ENCODE measurements at regions not wholly inside any gene's neighbourhood (a gene's known extent, or its start where the extent isn't known, plus 50 kb on each side); places are given as distances from the start of the nearest gene placed in this dataset.
A peak's percentile ranks its signal among the peaks of the same experiment; 100 is the strongest.

GRCh38 chr6:146911635-146912215 is 292.5 kb upstream of the STXBP5 start:
- intact Hi-C loops (cut with DNase I; ENCODE audit: low total_unique reads): no loop called here
- DNase-seq (ENCODE audit: low spot score in 2 of 2): no peak
- H3K4me3 ChIP-seq (ENCODE audit: low read depth, poor library complexity, severe bottlenecking): no peak overlapping the region
- TF ChIP-seq CTCF (IDR thresholded peaks at IDR 0.05) (no peak), POLR2A (IDR thresholded peaks at IDR 0.05) (no peak)
- WGBS, 2 donors: 86 to 95% methylated on average over 4 of the region's 4 CpGs

- intact Hi-C loops (cut with DNase I; ENCODE audit: low total_unique reads): no loop called here
- WGBS, 2 donors: 77% methylated on average over 7 of the region's 7 CpGs
- no peak for DNase-seq (ENCODE audit: low spot score in 2 of 2)
- TF ChIP-seq POLR2A (IDR thresholded peaks at IDR 0.05) (no peak), CTCF (IDR thresholded peaks at IDR 0.05) (no peak)
- H3K4me3 ChIP-seq (ENCODE audit: low read depth, poor library complexity, severe bottlenecking): no peak overlapping the region
Measured at GRCh38 chr6:146912730-146913685, 291.2 kb upstream of the STXBP5 start.

GRCh38 chr6:146913842-146914488 is 290.3 kb upstream of the STXBP5 start:
- peak; percentile 54 to 87 for DNase-seq (ENCODE audit: low spot score in 2 of 2)
- no peak overlapping the region for H3K4me3 ChIP-seq (ENCODE audit: low read depth, poor library complexity, severe bottlenecking)
- WGBS, 2 donors: 13 to 15% methylated on average over 15 of the region's 15 CpGs
- TF ChIP-seq CTCF (IDR thresholded peaks at IDR 0.05) (no peak), POLR2A (IDR thresholded peaks at IDR 0.05) (no peak)
- intact Hi-C loops (cut with DNase I; ENCODE audit: low total_unique reads): no loop called here

- intact Hi-C loops (cut with DNase I; ENCODE audit: low total_unique reads): no loop called here
- peak in 1 of 2 donors; percentile 42 for DNase-seq (ENCODE audit: low spot score in 2 of 2)
- WGBS, 2 donors: 19 to 26% methylated on average over 8 of the region's 8 CpGs
- H3K4me3 ChIP-seq (ENCODE audit: low read depth, poor library complexity, severe bottlenecking): no peak overlapping the region
- TF ChIP-seq CTCF (IDR thresholded peaks at IDR 0.05) (no peak), POLR2A (IDR thresholded peaks at IDR 0.05) (no peak)
Measured at GRCh38 chr6:146914489-146915483, 289.4 kb upstream of the STXBP5 start.

GRCh38 chr6:146915671-146916127 is 288.5 kb upstream of the STXBP5 start:
- no peak for TF ChIP-seq POLR2A (IDR thresholded peaks at IDR 0.05)
- no peak for TF ChIP-seq CTCF (IDR thresholded peaks at IDR 0.05)
- no peak overlapping the region for H3K4me3 ChIP-seq (ENCODE audit: low read depth, poor library complexity, severe bottlenecking)
- DNase-seq (ENCODE audit: low spot score in 2 of 2): no peak
- intact Hi-C loops (cut with DNase I; ENCODE audit: low total_unique reads): no loop called here
